Activated CD8-positive, alpha-beta memory T cell treated with anti-CD3 and anti-CD28 coated beads for 1 hour (primary cell): ENCODE measurements at regions not wholly inside any gene's neighbourhood (a gene's known extent, or its start where the extent isn't known, plus 50 kb on each side); places are given as distances from the start of the nearest gene placed in this dataset.
"Not testable (repeated sequence)": the region's sequence is repeated elsewhere in the genome, so short reads cannot be mapped to it uniquely, and the experiment has no call there.

Experiments used
- DNase-seq, 2 donors: peaks; one replicate each; pipeline ENCODE4 v3.0.0-alpha.2; 2020; ENCODE audit warnings: low read depth in 1 of 2; ENCODE audit errors: extremely low read depth in 1 of 2

GRCh38 chr12:75685617-75686225, 174.3 kb upstream of the KRR1 start:
- DNase-seq = no peak

- DNase-seq = no peak
These were observed 173.5 kb upstream of the KRR1 start for GRCh38 chr12:75684678-75685616.

GRCh38 chr12:75683995-75684586, 172.7 kb upstream of the KRR1 start:
- not testable (repeated sequence) for DNase-seq

- DNase-seq = no peak
These were observed 171.8 kb upstream of the KRR1 start for GRCh38 chr12:75683220-75683619.

- DNase-seq = no peak
These were observed 166.1 kb upstream of the KRR1 start for GRCh38 chr12:75677522-75677921.

- no peak for DNase-seq
These were observed 163.0 kb upstream of the KRR1 start for GRCh38 chr12:75674393-75674792.

GRCh38 chr12:75672200-75672599, 160.8 kb upstream of the KRR1 start:
- DNase-seq = no peak

GRCh38 chr12:75670216-75670615, 158.8 kb upstream of the KRR1 start:
- no peak for DNase-seq

- no peak for DNase-seq
These were observed 155.5 kb upstream of the KRR1 start for GRCh38 chr12:75666939-75667334.

- no peak for DNase-seq
These were observed 154.9 kb upstream of the KRR1 start for GRCh38 chr12:75666126-75666938.

- DNase-seq = no peak
These were observed 153.8 kb upstream of the KRR1 start for GRCh38 chr12:75665216-75665615.

GRCh38 chr12:75662511-75663159, 151.2 kb upstream of the KRR1 start:
- no peak for DNase-seq

GRCh38 chr12:75661908-75662307, 150.5 kb upstream of the KRR1 start:
- no peak for DNase-seq

GRCh38 chr12:75660805-75661404, 149.5 kb upstream of the KRR1 start:
- DNase-seq = no peak

- no peak for DNase-seq
These were observed 148.7 kb upstream of the KRR1 start for GRCh38 chr12:75660107-75660530.

GRCh38 chr12:75658901-75659823, 147.8 kb upstream of the KRR1 start:
- no peak for DNase-seq

- no peak for DNase-seq
These were observed 146.9 kb upstream of the KRR1 start for GRCh38 chr12:75658286-75658685.

- DNase-seq = no peak
These were observed 146.4 kb upstream of the KRR1 start for GRCh38 chr12:75657831-75658230.

- DNase-seq = not testable (repeated sequence)
These were observed 145.9 kb upstream of the KRR1 start for GRCh38 chr12:75657354-75657753.
